Karpas-422 (cell line): ENCODE measurements at regions not wholly inside any gene's neighbourhood (a gene's known extent, or its start where the extent isn't known, plus 50 kb on each side); places are given as distances from the start of the nearest gene placed in this dataset.
A peak's percentile ranks its signal among the peaks of the same experiment; 100 is the strongest.

Experiments used
- DNase-seq: peaks from one replicate; pipeline ENCODE4 v3.0.0-alpha.2; 2015
- H2AFZ ChIP-seq: fragments of 200-600 bp; sonication (generic); 2 replicates; pipeline ENCODE4 v1.6.1; 2014; ENCODE audit warnings: antibody characterized with exemption, low read length, mixed read lengths
- H3K27ac ChIP-seq: fragments of 200-600 bp; sonication (generic); 2 replicates; pipeline ENCODE4 v1.5.1; 2014; ENCODE audit warnings: mild to moderate bottlenecking, low read length, moderate library complexity
- H3K27me3 ChIP-seq: fragments of 200-600 bp; sonication (generic); 2 replicates; pipeline ENCODE4 v1.6.1; 2014; ENCODE audit warnings: low read length, mixed read lengths
- H3K36me3 ChIP-seq: fragments of 200-600 bp; sonication (generic); 2 replicates; pipeline ENCODE4 v1.6.1; 2014; ENCODE audit warnings: low read length, mixed read lengths; ENCODE audit not compliant: insufficient read depth
- H3K4me1 ChIP-seq: fragments of 200-600 bp; sonication (generic); 2 replicates; pipeline ENCODE4 v1.6.1; 2014; ENCODE audit warnings: mild to moderate bottlenecking, low read length, mixed read lengths
- H3K4me2 ChIP-seq: fragments of 200-600 bp; sonication (generic); 2 replicates; pipeline ENCODE4 v1.6.1; 2014; ENCODE audit warnings: low read length, low read depth, mild to moderate bottlenecking; ENCODE audit not compliant: poor library complexity, severe bottlenecking
- H3K4me3 ChIP-seq: fragments of 200-600 bp; sonication (generic); 2 replicates; pipeline ENCODE4 v1.5.1; 2014; ENCODE audit warnings: mild to moderate bottlenecking, antibody characterized with exemption, low read length, mixed read lengths
- H3K79me2 ChIP-seq: fragments of 200-600 bp; sonication (generic); 2 replicates; pipeline ENCODE4 v1.6.1; 2014; ENCODE audit warnings: mild to moderate bottlenecking, low read length, mixed read lengths
- H3K9ac ChIP-seq: fragments of 200-600 bp; sonication (generic); 2 replicates; pipeline ENCODE4 v1.6.0; 2014; ENCODE audit warnings: low read length
- H3K9me2 ChIP-seq: fragments of 200-600 bp; sonication (generic), shearing (Covaris generic); replicated peaks from 2 replicates; pipeline ENCODE4 v1.6.0; 2014; ENCODE audit warnings: mild to moderate bottlenecking, low read length, moderate library complexity; ENCODE audit not compliant: insufficient read depth
- H3K9me3 ChIP-seq: fragments of 300-700, 200-600 bp; sonication (generic); 2 replicates; pipeline ENCODE4 v1.6.1; 2014; ENCODE audit warnings: low read length, mixed read lengths
- H4K20me1 ChIP-seq: fragments of 200-600 bp; sonication (generic); 2 replicates; pipeline ENCODE4 v1.6.1; 2014; ENCODE audit warnings: mild to moderate bottlenecking, antibody characterized with exemption, low read length, low read depth; ENCODE audit not compliant: insufficient read depth

DNA sequence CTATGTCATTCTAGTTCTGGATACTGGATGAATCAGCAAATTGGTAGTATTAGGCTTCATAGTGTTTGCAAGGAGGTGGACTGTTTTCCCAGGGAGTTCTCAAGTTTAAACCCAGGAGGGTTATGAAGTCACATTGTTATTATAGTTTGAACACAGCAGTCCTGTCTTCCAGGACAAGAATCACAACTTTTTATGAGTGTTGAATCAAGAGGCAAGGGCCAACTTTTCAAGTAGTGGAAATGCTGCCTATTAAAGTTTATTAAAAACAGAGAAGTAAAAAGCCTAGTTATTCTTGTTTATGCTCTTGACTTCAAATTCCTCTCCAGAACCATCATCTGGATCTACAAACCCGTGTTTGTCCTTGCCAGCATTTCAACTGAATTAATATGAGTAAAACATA, 86.3 kb upstream of the GOT2 start:
- no peaks in the 10 kb centered on the region for H3K4me1 ChIP-seq
- no peak overlapping the region for H3K4me3 ChIP-seq
- no peaks in the 10 kb centered on the region for H4K20me1 ChIP-seq
- no peaks in the 10 kb centered on the region for H3K79me2 ChIP-seq
- H2AFZ ChIP-seq: no peak overlapping the region
- no peaks in the 10 kb centered on the region for H3K36me3 ChIP-seq
- H3K4me2 ChIP-seq: no peak overlapping the region
- no peak overlapping the region for H3K27ac ChIP-seq
- H3K9me3 ChIP-seq: no peaks in the 10 kb centered on the region
- DNase-seq: no peak
- H3K9ac ChIP-seq: no peak overlapping the region
- no peaks in the 10 kb centered on the region for H3K27me3 ChIP-seq
- H3K9me2 ChIP-seq: no peaks in the 10 kb centered on the region

DNA sequence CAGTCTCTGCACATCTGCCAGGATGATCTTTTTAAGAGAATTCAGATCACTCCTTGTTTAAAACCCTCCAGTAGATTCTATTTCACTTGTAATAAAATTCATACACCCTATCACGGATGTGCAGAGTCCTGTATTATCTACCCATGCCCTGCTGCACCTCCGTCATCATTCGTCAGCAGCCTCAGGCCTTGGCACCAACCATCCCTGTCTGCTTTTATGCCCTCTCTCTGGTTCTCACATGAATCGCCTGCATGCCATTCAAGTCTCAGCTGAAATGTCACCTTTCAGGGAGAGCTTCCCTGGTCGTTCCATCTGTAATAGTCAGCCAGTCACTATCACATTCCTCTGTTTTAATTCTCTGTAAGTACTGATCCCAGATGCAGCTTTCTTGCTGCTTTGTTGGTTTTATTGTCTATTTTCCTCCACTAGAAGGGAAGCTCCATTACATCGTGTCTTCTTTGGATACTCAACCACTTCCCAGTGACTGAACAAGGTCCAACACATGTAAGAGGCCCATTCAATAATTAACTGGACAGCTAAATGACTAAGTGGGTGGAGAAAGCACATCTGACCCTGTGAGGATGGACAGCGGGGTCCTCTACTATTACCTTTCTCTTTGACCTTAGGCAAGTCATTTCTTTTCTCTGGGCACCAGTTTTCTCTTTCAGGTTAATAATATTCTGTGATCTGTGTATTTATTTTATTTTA, 81.2 kb upstream of the GOT2 start:
- no peaks in the 10 kb centered on the region for H3K27me3 ChIP-seq
- no peak overlapping the region for H3K4me3 ChIP-seq
- no peaks in the 10 kb centered on the region for H3K9me2 ChIP-seq

DNA sequence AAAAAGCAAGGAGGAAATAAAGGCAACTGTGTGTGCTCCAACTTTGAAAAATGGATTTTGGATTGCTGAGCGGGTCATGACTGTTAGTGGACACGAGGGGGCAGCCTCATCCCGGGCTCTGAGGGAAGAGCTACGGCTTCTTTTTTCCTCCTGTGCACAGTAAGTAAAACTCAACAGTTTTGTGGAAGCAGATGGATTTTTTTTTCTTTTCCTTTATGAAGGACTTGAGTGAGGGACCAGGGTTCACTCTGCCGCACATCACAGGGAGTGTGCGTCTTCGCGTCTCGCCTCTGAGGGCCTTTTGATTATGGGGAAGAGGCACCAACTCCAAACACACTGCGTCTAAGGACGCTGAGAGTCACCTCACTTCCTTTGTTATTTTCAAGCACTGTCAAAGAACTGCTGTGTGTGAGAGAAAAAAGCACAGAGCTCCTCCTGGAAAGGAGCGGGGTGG, 80.3 kb upstream of the GOT2 start:
- Histone ChIP-seq H3K9ac (no peak overlapping the region), H3K4me2 (no peak overlapping the region), H3K9me3 (no peaks in the 10 kb centered on the region), H4K20me1 (no peaks in the 10 kb centered on the region), H3K4me1 (no peaks in the 10 kb centered on the region), H3K27ac (no peak overlapping the region), H2AFZ (no peak overlapping the region), H3K36me3 (no peaks in the 10 kb centered on the region), H3K27me3 (no peaks in the 10 kb centered on the region), H3K4me3 (no peak overlapping the region), H3K9me2 (no peaks in the 10 kb centered on the region), H3K79me2 (no peaks in the 10 kb centered on the region)
- DNase-seq: peak; percentile 77

More for the DNA sequence above, 81.2 kb upstream of the GOT2 start:
- Histone ChIP-seq H2AFZ (no peak overlapping the region), H3K79me2 (no peaks in the 10 kb centered on the region), H3K36me3 (no peaks in the 10 kb centered on the region), H4K20me1 (no peaks in the 10 kb centered on the region), H3K4me1 (no peaks in the 10 kb centered on the region), H3K9me3 (no peaks in the 10 kb centered on the region), H3K4me2 (no peak overlapping the region), H3K9ac (no peak overlapping the region), H3K27ac (no peak overlapping the region)
- DNase-seq: no peak

DNA sequence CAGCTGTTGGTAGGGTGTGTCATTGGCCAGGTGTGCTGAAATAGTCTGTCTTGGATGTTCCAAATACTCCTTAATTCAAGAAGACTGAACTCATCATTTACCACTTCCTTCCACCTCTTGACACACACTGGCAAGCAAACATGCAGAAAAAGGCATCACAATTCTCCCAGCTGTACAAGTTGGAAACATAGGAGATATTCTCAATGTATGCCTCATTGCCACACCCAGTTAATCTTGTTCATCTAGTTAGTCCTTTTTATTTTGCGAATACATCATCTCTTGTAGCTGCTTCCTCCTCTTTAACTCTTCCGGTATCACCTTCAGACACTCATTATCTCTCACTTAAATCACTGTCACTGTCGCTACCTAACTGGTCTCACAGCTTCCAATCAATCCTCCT, 75.1 kb upstream of the GOT2 start:
- no peak overlapping the region for H2AFZ ChIP-seq
- no peak overlapping the region for H3K9ac ChIP-seq
- H3K9me2 ChIP-seq: no peaks in the 10 kb centered on the region
- no peaks in the 10 kb centered on the region for H3K27me3 ChIP-seq
- H3K27ac ChIP-seq: no peak overlapping the region
- DNase-seq: no peak
- no peaks in the 10 kb centered on the region for H3K79me2 ChIP-seq
- no peak overlapping the region for H3K4me3 ChIP-seq
- no peaks in the 10 kb centered on the region for H3K36me3 ChIP-seq
- no peaks in the 10 kb centered on the region for H4K20me1 ChIP-seq
- H3K9me3 ChIP-seq: no peaks in the 10 kb centered on the region
- H3K4me1 ChIP-seq: peaks cover 15% of the 10 kb centered on the region
- no peak overlapping the region for H3K4me2 ChIP-seq

DNA sequence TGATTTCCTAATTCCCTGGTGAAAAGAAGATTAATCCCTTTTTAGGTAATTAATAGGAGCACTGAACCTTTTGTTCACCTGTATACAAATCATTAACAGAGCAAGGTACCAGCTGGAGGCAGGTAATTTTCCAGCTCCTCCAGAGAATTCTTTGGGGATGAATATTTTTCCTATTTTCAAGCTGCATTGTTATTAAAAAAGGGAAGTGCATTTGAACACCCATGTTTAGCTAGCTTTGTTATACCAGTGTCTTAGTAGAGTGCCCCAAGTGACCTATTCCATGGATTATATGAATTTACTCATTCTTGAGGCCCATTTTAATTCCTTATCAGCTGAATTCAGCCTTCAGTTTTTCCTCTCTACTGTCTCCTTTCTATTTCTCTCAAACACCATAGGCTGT, 73.2 kb upstream of the GOT2 start:
- no peaks in the 10 kb centered on the region for H3K9me3 ChIP-seq
- H3K9me2 ChIP-seq: no peaks in the 10 kb centered on the region
- peaks cover 22% of the 10 kb centered on the region for H3K4me1 ChIP-seq
- H3K4me2 ChIP-seq: no peak overlapping the region
- H2AFZ ChIP-seq: no peak overlapping the region
- no peaks in the 10 kb centered on the region for H4K20me1 ChIP-seq
- no peaks in the 10 kb centered on the region for H3K27me3 ChIP-seq
- no peak overlapping the region for H3K9ac ChIP-seq
- no peak for DNase-seq
- no peak overlapping the region for H3K4me3 ChIP-seq
- H3K36me3 ChIP-seq: 0 out of 2 replicates have a peak, but pooled peaks cover under 1% of the 10 kb centered on the region
- H3K27ac ChIP-seq: no peak overlapping the region
- no peaks in the 10 kb centered on the region; the same call in 1 of the 2 replicates for H3K79me2 ChIP-seq

DNA sequence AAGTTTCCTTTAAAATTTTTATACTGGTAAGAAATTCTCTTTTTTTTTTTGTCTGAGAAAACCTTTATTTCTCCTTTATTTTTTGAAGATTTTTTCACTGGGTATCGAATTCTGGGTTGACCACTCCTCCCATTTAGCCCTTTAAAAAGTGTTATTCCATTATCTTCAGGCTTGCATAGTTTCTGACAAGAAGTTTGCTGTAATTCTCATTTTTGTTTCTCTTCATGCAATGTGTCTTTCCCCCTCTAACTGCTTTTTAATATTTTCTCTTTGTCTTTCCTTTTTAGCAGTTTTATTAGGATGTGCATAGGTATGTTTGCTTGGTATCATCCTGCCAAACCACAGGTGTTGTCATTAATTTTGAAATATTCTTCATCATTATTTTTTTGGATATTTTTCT, 67.7 kb upstream of the GOT2 start:
- H4K20me1 ChIP-seq: no peaks in the 10 kb centered on the region
- peaks cover 18% of the 10 kb centered on the region for H3K4me1 ChIP-seq
- peaks cover 9% of the 10 kb centered on the region; the same call in 1 of the 2 replicates for H3K79me2 ChIP-seq
- peaks cover 6% of the 10 kb centered on the region; the same call in 1 of the 2 replicates for H3K9me3 ChIP-seq
- no peak overlapping the region for H3K9ac ChIP-seq
- no peak overlapping the region for H2AFZ ChIP-seq
- no peak for DNase-seq
- H3K36me3 ChIP-seq: 0 out of 2 replicates have a peak, but pooled peaks cover 5% of the 10 kb centered on the region
- no peaks in the 10 kb centered on the region for H3K9me2 ChIP-seq
- H3K4me3 ChIP-seq: no peak overlapping the region
- no peaks in the 10 kb centered on the region for H3K27me3 ChIP-seq
- H3K27ac ChIP-seq: no peak overlapping the region
- no peak overlapping the region for H3K4me2 ChIP-seq

DNA sequence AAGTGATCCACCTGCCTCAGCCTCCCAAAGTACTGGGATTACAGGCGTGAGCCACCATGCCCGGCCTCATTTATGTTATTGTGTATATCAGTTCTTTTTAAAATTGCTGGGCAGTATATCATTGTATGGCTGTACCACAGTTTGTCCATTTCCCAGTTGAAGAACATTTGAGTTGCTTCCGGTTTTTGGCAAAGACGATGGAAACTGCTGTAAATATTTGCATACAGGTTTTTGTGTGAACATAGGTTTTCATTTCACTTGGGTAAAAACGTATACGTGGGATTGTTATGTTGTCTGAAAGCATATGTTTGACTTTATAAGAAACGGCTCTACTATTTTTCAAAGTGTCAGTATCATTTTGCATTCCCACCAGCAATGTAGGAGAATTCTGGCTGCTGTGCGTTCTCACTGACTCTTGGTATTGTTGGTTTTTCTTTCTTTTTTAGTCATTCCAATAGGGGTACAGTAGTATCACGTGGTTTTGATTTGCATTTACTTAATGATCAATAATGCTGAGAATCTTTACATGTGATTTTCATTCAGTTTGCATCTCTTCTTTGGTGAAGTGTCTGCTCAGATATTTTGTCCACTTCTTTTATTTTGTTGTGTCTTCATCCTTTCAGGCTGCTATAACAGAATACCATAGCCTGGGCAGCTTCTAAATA, 63.2 kb upstream of the GOT2 start:
- Histone ChIP-seq H3K4me2 (no peak overlapping the region), H3K27ac (no peak overlapping the region), H3K36me3 (peaks cover 5% of the 10 kb centered on the region; the same call in 1 of the 2 replicates), H3K79me2 (peaks cover 12% of the 10 kb centered on the region; the same call in 1 of the 2 replicates), H3K9me3 (peaks cover 6% of the 10 kb centered on the region; the same call in 1 of the 2 replicates), H3K9ac (no peak overlapping the region), H3K4me1 (peaks cover 43% of the 10 kb centered on the region), H4K20me1 (no peaks in the 10 kb centered on the region), H3K27me3 (no peaks in the 10 kb centered on the region), H3K9me2 (no peaks in the 10 kb centered on the region), H3K4me3 (no peak overlapping the region), H2AFZ (no peak overlapping the region)
- peak; percentile 56 for DNase-seq

DNA sequence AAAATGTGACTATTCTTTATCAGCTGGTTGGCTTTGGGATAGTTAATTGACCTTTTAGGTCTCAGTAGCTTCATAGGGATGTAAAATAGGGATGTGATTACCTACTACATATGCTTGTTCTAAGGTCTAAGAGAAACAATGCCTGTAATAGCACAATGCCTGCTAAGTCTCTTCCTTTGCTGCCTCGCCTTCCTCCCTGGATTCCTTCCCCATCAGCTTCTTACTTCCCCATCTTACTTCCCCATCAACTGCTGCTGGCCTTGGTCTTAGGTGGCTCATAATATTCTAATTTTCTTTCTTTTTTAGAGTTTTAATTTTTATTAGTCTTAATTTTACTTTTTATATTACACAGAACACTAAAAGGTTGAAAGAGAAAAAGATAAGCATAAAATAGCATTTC, 59.2 kb upstream of the GOT2 start:
- Histone ChIP-seq H2AFZ (no peak overlapping the region), H3K4me2 (peak overlapping the region; percentile 82), H3K27ac (peak overlapping the region; percentile 95)

More for the DNA sequence above, 59.2 kb upstream of the GOT2 start:
- peak overlapping the region; percentile 66 for H3K9ac ChIP-seq
- peak overlapping the region; percentile 64 for H3K4me3 ChIP-seq
- peaks cover 77% of the 10 kb centered on the region for H3K4me1 ChIP-seq
- H3K79me2 ChIP-seq: peaks cover 7% of the 10 kb centered on the region; the same call in 1 of the 2 replicates
- no peaks in the 10 kb centered on the region for H3K9me3 ChIP-seq
- H4K20me1 ChIP-seq: no peaks in the 10 kb centered on the region
- no peaks in the 10 kb centered on the region for H3K9me2 ChIP-seq
- peak; percentile 47 for DNase-seq
- no peaks in the 10 kb centered on the region; the same call in 1 of the 2 replicates for H3K36me3 ChIP-seq
- no peaks in the 10 kb centered on the region for H3K27me3 ChIP-seq
